WTC11 (cell line): ENCODE measurements at regions not wholly inside any gene's neighbourhood (a gene's known extent, or its start where the extent isn't known, plus 50 kb on each side); places are given as distances from the start of the nearest gene placed in this dataset.

ENCODE experiments used
- ATAC-seq: fragments of 200-7000 bp; cut with Tn5 transposase; 2 replicates; pipeline ENCODE4 v1.10.0; 2021; ENCODE audit warnings: mild to moderate bottlenecking, moderate library complexity
- CTCF ChIA-PET: fragments of 300-600 bp; sonication (Branson Sonifier 250); formaldehyde crosslinking; loops from one replicate; lab custom pipeline; 2021; ENCODE audit warnings: antibody characterized with exemption; lab: Charles Lee
- POLR2A ChIA-PET: fragments of 350-600 bp; sonication (Branson Sonifier 250); formaldehyde crosslinking; loops from one replicate; lab custom pipeline; 2021; ENCODE audit warnings: antibody characterized with exemption; lab: Charles Lee
- DNase-seq: peaks from one replicate; pipeline ENCODE4 v3.0.0; 2021; ENCODE audit warnings: low spot score
- H3K27ac Mint-ChIP-seq: 2 replicates; pipeline ENCODE4 v1.8.0; 2021; ENCODE audit warnings: mixed read lengths
- H3K27me3 Mint-ChIP-seq: 2 replicates; pipeline ENCODE4 v1.8.0; 2021; ENCODE audit warnings: low read depth, mild to moderate bottlenecking, moderate library complexity, mixed read lengths
- H3K36me3 Mint-ChIP-seq: 2 replicates; pipeline ENCODE4 v1.8.0; 2021; ENCODE audit warnings: mixed read lengths
- H3K4me1 Mint-ChIP-seq: 2 replicates; pipeline ENCODE4 v1.8.0; 2022; ENCODE audit warnings: mixed read lengths
- H3K4me3 Mint-ChIP-seq: 2 replicates; pipeline ENCODE4 v1.8.0; 2021; ENCODE audit warnings: mild to moderate bottlenecking, moderate library complexity, mixed read lengths
- H3K9me3 Mint-ChIP-seq: 2 replicates; pipeline ENCODE4 v1.8.0; 2021; ENCODE audit warnings: mixed read lengths
- TEAD4 ChIP-seq: sonication (generic); formaldehyde crosslinking; IDR thresholded peaks from 2 replicates; pipeline ENCODE4 v1.8.0; 2022; ENCODE audit warnings: mild to moderate bottlenecking, missing genetic modification reagents
- TP53 ChIP-seq: sonication (generic); formaldehyde crosslinking; IDR thresholded peaks from 2 replicates; pipeline ENCODE4 v1.8.1; 2023; ENCODE audit warnings: mild to moderate bottlenecking, missing genetic modification reagents
- ZNF138 ChIP-seq: sonication (generic); formaldehyde crosslinking; conservative IDR thresholded peaks from 2 replicates; pipeline ENCODE4 v1.8.1; 2022; ENCODE audit warnings: mild to moderate bottlenecking, moderate library complexity, missing genetic modification reagents
- ZNF219 ChIP-seq: sonication (generic); formaldehyde crosslinking; IDR thresholded peaks from 2 replicates; pipeline ENCODE4 v1.8.0; 2023; ENCODE audit warnings: missing genetic modification reagents, mild to moderate bottlenecking, borderline replicate concordance
- TF ChIP-seq, protein P1 (sequence below): sonication (generic); formaldehyde crosslinking; IDR thresholded peaks from 2 replicates; pipeline ENCODE4 v1.8.1; 2023; ENCODE audit warnings: mild to moderate bottlenecking, missing genetic modification reagents, borderline replicate concordance
- TF ChIP-seq, protein P2 (sequence below): sonication (generic); formaldehyde crosslinking; IDR thresholded peaks from 2 replicates; pipeline ENCODE4 v1.8.1; 2022; ENCODE audit warnings: low read depth, mild to moderate bottlenecking, moderate library complexity, missing genetic modification reagents, borderline replicate concordance
- TF ChIP-seq, protein P3 (sequence below): sonication (generic); formaldehyde crosslinking; IDR thresholded peaks from 2 replicates; pipeline ENCODE4 v1.8.1; 2023; ENCODE audit warnings: mild to moderate bottlenecking, moderate library complexity, missing genetic modification reagents
- TF ChIP-seq, protein P4 (sequence below): sonication (generic); formaldehyde crosslinking; conservative IDR thresholded peaks from 2 replicates; pipeline ENCODE4 v1.8.1; 2023; ENCODE audit warnings: mild to moderate bottlenecking, low read depth, missing genetic modification reagents, moderate library complexity
- TF ChIP-seq, protein P5 (sequence below): sonication (generic); formaldehyde crosslinking; IDR thresholded peaks from 2 replicates; pipeline ENCODE4 v1.8.1; 2023; ENCODE audit warnings: mild to moderate bottlenecking, missing genetic modification reagents, moderate library complexity
- TF ChIP-seq, protein P6 (sequence below): sonication (generic); formaldehyde crosslinking; IDR thresholded peaks from 2 replicates; pipeline ENCODE4 v1.8.0; 2023; ENCODE audit warnings: missing genetic modification reagents

DNA sequence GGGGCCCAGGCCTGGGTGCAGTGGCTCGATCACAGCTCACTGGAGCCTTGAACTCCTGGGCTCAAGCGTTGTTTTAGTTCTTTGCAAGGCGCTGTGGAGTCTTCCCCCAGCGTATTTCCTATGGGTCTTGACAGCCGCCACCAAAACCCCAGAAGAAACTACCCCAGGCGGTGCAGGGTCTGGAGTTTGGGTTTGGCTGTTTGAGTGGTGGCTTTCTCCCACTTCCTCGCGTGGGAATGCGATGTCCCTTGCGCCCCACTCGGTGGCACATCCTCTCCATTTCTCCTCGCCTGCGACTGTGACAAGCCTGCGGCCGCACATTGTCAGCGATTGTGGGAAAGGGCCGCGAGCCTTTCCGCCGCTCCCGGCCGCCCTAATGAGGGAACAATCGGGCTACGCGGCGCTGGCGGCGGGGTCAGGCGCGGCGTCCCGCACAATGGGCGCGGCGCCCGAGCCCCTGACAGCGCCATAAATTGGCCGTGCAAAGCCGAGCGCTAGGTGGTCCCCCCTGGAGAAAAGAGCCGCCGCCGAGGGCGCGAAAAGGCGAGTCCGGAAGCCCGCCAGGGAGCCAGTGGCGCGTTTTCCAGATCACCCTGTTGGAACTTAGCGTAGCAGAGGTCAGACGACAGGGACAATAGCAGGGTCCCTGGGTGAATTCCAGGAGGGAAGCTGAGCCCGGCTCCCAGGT lies 194.9 kb upstream of the POU3F3 start (continued):
- TF ChIP-seq, protein P1, sequence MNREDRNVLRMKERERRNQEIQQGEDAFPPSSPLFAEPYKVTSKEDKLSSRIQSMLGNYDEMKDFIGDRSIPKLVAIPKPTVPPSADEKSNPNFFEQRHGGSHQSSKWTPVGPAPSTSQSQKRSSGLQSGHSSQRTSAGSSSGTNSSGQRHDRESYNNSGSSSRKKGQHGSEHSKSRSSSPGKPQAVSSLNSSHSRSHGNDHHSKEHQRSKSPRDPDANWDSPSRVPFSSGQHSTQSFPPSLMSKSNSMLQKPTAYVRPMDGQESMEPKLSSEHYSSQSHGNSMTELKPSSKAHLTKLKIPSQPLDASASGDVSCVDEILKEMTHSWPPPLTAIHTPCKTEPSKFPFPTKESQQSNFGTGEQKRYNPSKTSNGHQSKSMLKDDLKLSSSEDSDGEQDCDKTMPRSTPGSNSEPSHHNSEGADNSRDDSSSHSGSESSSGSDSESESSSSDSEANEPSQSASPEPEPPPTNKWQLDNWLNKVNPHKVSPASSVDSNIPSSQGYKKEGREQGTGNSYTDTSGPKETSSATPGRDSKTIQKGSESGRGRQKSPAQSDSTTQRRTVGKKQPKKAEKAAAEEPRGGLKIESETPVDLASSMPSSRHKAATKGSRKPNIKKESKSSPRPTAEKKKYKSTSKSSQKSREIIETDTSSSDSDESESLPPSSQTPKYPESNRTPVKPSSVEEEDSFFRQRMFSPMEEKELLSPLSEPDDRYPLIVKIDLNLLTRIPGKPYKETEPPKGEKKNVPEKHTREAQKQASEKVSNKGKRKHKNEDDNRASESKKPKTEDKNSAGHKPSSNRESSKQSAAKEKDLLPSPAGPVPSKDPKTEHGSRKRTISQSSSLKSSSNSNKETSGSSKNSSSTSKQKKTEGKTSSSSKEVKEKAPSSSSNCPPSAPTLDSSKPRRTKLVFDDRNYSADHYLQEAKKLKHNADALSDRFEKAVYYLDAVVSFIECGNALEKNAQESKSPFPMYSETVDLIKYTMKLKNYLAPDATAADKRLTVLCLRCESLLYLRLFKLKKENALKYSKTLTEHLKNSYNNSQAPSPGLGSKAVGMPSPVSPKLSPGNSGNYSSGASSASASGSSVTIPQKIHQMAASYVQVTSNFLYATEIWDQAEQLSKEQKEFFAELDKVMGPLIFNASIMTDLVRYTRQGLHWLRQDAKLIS (CRISPR knock-in tag) = no peak
- 0 out of 2 replicates have a peak, but pooled peaks have one; percentile 6 for TF ChIP-seq TP53 (CRISPR knock-in tag)

DNA sequence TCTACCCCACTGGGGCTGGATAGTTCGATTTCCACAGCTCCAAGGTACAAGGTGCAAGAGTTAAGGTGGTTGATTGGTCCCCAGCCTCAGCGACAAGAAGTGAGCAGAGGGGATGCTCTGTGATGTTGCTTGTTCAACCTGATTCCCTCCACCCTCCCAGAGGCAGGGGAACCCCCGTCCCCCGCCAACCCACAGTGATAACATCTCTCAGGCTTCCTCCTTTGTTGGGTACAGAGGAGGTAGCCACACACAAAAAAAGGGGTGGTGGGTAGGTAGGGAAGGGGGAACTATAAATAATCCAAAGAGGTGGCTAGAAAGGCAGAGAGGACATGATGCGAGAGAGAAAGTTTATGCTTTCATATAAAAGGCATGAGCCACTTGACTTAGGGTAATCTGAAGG lies 192.9 kb upstream of the POU3F3 start:
- no peak for ATAC-seq
- TF ChIP-seq ZNF219 (CRISPR knock-in tag) (no peak), TEAD4 (CRISPR knock-in tag) (no peak), ZNF138 (CRISPR knock-in tag) (no peak)
- TF ChIP-seq, protein P2, sequence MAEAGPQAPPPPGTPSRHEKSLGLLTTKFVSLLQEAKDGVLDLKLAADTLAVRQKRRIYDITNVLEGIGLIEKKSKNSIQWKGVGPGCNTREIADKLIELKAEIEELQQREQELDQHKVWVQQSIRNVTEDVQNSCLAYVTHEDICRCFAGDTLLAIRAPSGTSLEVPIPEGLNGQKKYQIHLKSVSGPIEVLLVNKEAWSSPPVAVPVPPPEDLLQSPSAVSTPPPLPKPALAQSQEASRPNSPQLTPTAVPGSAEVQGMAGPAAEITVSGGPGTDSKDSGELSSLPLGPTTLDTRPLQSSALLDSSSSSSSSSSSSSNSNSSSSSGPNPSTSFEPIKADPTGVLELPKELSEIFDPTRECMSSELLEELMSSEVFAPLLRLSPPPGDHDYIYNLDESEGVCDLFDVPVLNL (CRISPR knock-in tag) = no peak
- TF ChIP-seq, protein P3, sequence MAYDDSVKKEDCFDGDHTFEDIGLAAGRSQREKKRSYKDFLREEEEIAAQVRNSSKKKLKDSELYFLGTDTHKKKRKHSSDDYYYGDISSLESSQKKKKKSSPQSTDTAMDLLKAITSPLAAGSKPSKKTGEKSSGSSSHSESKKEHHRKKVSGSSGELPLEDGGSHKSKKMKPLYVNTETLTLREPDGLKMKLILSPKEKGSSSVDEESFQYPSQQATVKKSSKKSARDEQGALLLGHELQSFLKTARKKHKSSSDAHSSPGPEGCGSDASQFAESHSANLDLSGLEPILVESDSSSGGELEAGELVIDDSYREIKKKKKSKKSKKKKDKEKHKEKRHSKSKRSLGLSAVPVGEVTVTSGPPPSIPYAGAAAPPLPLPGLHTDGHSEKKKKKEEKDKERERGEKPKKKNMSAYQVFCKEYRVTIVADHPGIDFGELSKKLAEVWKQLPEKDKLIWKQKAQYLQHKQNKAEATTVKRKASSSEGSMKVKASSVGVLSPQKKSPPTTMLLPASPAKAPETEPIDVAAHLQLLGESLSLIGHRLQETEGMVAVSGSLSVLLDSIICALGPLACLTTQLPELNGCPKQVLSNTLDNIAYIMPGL (CRISPR knock-in tag) = no peak
- TF ChIP-seq, protein P4, sequence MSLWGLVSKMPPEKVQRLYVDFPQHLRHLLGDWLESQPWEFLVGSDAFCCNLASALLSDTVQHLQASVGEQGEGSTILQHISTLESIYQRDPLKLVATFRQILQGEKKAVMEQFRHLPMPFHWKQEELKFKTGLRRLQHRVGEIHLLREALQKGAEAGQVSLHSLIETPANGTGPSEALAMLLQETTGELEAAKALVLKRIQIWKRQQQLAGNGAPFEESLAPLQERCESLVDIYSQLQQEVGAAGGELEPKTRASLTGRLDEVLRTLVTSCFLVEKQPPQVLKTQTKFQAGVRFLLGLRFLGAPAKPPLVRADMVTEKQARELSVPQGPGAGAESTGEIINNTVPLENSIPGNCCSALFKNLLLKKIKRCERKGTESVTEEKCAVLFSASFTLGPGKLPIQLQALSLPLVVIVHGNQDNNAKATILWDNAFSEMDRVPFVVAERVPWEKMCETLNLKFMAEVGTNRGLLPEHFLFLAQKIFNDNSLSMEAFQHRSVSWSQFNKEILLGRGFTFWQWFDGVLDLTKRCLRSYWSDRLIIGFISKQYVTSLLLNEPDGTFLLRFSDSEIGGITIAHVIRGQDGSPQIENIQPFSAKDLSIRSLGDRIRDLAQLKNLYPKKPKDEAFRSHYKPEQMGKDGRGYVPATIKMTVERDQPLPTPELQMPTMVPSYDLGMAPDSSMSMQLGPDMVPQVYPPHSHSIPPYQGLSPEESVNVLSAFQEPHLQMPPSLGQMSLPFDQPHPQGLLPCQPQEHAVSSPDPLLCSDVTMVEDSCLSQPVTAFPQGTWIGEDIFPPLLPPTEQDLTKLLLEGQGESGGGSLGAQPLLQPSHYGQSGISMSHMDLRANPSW (CRISPR knock-in tag) = no peak
- TF ChIP-seq, all 79 proteins: peak for 0
- Mint-ChIP-seq H3K36me3 (no peaks in the 10 kb centered on the region), H3K27ac (no peak overlapping the region), H3K9me3 (0 out of 2 replicates have a peak, but pooled peaks cover 3% of the 10 kb centered on the region), H3K27me3 (peaks cover 36% of the 10 kb centered on the region), H3K4me3 (no peak overlapping the region), H3K4me1 (peaks cover 23% of the 10 kb centered on the region)
- no peak for DNase-seq
- CTCF ChIA-PET = interaction anchor here (0.7 kb wide), 1 partner anchor 372 kb away, joined by 4 read pairs; no protein-coding TSS in a partner anchor
- POLR2A ChIA-PET = no interaction called here

DNA sequence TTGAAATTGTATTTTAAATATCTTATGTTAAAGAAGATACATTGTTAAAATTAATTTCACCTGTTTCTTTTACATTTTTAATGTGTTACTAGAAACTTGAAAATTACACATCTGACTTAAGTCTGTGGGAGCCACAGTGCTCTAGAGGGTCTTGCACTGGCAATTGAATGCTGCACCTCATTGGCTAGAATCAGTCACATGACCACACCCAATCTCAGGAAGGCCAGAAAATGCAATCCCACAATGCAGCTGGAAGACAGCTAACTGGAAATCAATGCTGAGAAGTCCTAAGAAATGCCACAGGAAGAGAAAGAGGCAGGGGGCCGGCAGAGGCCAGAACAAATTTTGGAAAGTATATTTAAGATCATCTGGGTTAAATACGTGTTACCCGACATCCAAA lies 189.2 kb upstream of the POU3F3 start:
- ATAC-seq = no peak
- peaks cover 14% of the 10 kb centered on the region for H3K27me3 Mint-ChIP-seq
- DNase-seq = no peak
- 0 out of 2 replicates have a peak, but pooled peaks cover 3% of the 10 kb centered on the region for H3K9me3 Mint-ChIP-seq
- H3K36me3 Mint-ChIP-seq = no peaks in the 10 kb centered on the region
- TF ChIP-seq, protein P5, sequence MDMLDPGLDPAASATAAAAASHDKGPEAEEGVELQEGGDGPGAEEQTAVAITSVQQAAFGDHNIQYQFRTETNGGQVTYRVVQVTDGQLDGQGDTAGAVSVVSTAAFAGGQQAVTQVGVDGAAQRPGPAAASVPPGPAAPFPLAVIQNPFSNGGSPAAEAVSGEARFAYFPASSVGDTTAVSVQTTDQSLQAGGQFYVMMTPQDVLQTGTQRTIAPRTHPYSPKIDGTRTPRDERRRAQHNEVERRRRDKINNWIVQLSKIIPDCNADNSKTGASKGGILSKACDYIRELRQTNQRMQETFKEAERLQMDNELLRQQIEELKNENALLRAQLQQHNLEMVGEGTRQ (CRISPR knock-in tag) = peak; percentile 67
- TF ChIP-seq, protein P6, sequence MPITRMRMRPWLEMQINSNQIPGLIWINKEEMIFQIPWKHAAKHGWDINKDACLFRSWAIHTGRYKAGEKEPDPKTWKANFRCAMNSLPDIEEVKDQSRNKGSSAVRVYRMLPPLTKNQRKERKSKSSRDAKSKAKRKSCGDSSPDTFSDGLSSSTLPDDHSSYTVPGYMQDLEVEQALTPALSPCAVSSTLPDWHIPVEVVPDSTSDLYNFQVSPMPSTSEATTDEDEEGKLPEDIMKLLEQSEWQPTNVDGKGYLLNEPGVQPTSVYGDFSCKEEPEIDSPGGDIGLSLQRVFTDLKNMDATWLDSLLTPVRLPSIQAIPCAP = no peak
- TF ChIP-seq, protein P1 (CRISPR knock-in tag) = no peak
- TF ChIP-seq, all 79 proteins: peak for 1
- no peak overlapping the region for H3K4me3 Mint-ChIP-seq
- no peaks in the 10 kb centered on the region for H3K4me1 Mint-ChIP-seq
- POLR2A ChIA-PET = interaction anchor here (0.6 kb wide), 1 partner anchor 172 kb away, joined by 3 read pairs; no protein-coding TSS in a partner anchor
- H3K27ac Mint-ChIP-seq = no peak overlapping the region
- CTCF ChIA-PET = interaction anchor here (1.5 kb wide), 1 partner anchor 185 kb away, joined by 4 read pairs; no protein-coding TSS in a partner anchor
